CD4-positive, alpha-beta T cell (primary cell): ENCODE measurements at regions not wholly inside any gene's neighbourhood (a gene's known extent, or its start where the extent isn't known, plus 50 kb on each side); places are given as distances from the start of the nearest gene placed in this dataset.
"Not testable (repeated sequence)": the region's sequence is repeated elsewhere in the genome, so short reads cannot be mapped to it uniquely, and the experiment has no call there.

ENCODE experiments used
- ATAC-seq: fragments of 200-7000 bp; cut with Tn5 transposase; one replicate; pipeline ENCODE4 v1.10.0; 2022; ENCODE audit warnings: mild to moderate bottlenecking; ENCODE audit not compliant: poor library complexity
- CTCF ChIA-PET: fragments of 350-600 bp; sonication (Branson Sonifier 250); formaldehyde crosslinking; loops from one replicate; lab custom pipeline; 2021; ENCODE audit warnings: antibody characterized with exemption, inconsistent platforms; lab: Charles Lee
- POLR2A ChIA-PET: fragments of 350-600 bp; sonication (Branson Sonifier 250); formaldehyde crosslinking; loops from one replicate; lab custom pipeline; 2021; ENCODE audit warnings: antibody characterized with exemption, inconsistent platforms; lab: Charles Lee
- DNase-seq, 14 experiments: peaks; one replicate each; pipeline ENCODE4 v3.0.0-alpha.2; 2013 to 2020; ENCODE audit warnings: mixed read lengths in 2 of 14
- H3K27ac ChIP-seq, 2 donors: one replicate each; pipeline versions ENCODE4 v1.5.1 to v1.7.0; 2013; ENCODE audit warnings: low read length in 2 of 2, low read depth in 1 of 2, mild to moderate bottlenecking in 1 of 2
- H3K27me3 ChIP-seq, 2 experiments: 1 replicate in 1 of 2; 2 replicates in 1 of 2; pipeline versions ENCODE4 v1.6.1 to v1.7.0; 2013; ENCODE audit warnings: low read length in 2 of 2, control low read depth in 1 of 2, mild to moderate bottlenecking in 1 of 2, moderate library complexity in 1 of 2; ENCODE audit not compliant: insufficient read depth in 2 of 2, control insufficient read depth in 1 of 2
- H3K36me3 ChIP-seq: one replicate; pipeline ENCODE4 v1.6.1; 2013; ENCODE audit warnings: low read length, control low read depth; ENCODE audit not compliant: insufficient read depth
- H3K4me1 ChIP-seq: one replicate; pipeline ENCODE4 v1.6.1; 2013; ENCODE audit warnings: low read length, control low read depth; ENCODE audit not compliant: insufficient read depth
- H3K4me3 ChIP-seq: one replicate; pipeline ENCODE4 v1.5.1; 2013; ENCODE audit warnings: mild to moderate bottlenecking, low read length, moderate library complexity
- H3K9me3 ChIP-seq, 2 experiments: 1 replicate in 1 of 2; 2 replicates in 1 of 2; pipeline versions ENCODE4 v1.6.1 to v1.7.0; 2013; ENCODE audit warnings: low read length in 2 of 2, mild to moderate bottlenecking in 2 of 2, control low read depth in 1 of 2, moderate library complexity in 1 of 2; ENCODE audit not compliant: control insufficient read depth in 1 of 2, insufficient read depth in 1 of 2
- H3K27ac Mint-ChIP-seq: one replicate; pipeline ENCODE4 v1.8.0; 2020; ENCODE audit warnings: mixed read lengths
- H3K27me3 Mint-ChIP-seq: one replicate; pipeline ENCODE4 v1.8.0; 2021; ENCODE audit warnings: mixed read lengths
- H3K36me3 Mint-ChIP-seq: one replicate; pipeline ENCODE4 v1.8.0; 2021; ENCODE audit warnings: low read depth, mixed read lengths
- H3K4me1 Mint-ChIP-seq: one replicate; pipeline ENCODE4 v1.8.0; 2021; ENCODE audit warnings: low read depth, mixed read lengths
- H3K4me3 Mint-ChIP-seq: one replicate; pipeline ENCODE4 v1.8.0; 2020; ENCODE audit warnings: mild to moderate bottlenecking, mixed read lengths
- H3K9me3 Mint-ChIP-seq: one replicate; pipeline ENCODE4 v1.8.0; 2020; ENCODE audit warnings: mixed read lengths
- CTCF ChIP-seq: fragments of 200-600 bp; IDR thresholded peaks from one replicate; pipeline ENCODE4 v1.8.0; 2022; ENCODE audit warnings: antibody characterized with exemption, mild to moderate bottlenecking
- intact Hi-C, 2 experiments: fragments of 100-400 bp; cut with DNase I in 1 of 2; cut with micrococcal nuclease in 1 of 2; formaldehyde crosslinking; loops; one replicate each; pipeline versions ENCODE4 v1.15.1 to v1.9.0; 2023 to 2025; cut with DNase I, micrococcal nuclease

- CTCF ChIA-PET, result no interaction called here
- no peaks in the 10 kb centered on the region for H3K4me1 ChIP-seq
- H3K36me3 Mint-ChIP-seq, result no peaks in the 10 kb centered on the region
- peaks cover 0 to 6% of the 10 kb centered on the region in 2 experiments for H3K9me3 ChIP-seq
- H3K27ac Mint-ChIP-seq, result no peak overlapping the region
- peaks cover 5% of the 10 kb centered on the region for H3K27me3 Mint-ChIP-seq
- intact Hi-C loops, result no loop called here
- H3K27me3 ChIP-seq, result peaks cover 0 to 6% of the 10 kb centered on the region in 2 experiments
- TF ChIP-seq CTCF, result no peak
- no peak overlapping the region for H3K4me3 ChIP-seq
- ATAC-seq, result no peak
- H3K9me3 Mint-ChIP-seq, result no peaks in the 10 kb centered on the region
- no peak overlapping the region for H3K27ac ChIP-seq
- no peak for DNase-seq
- POLR2A ChIA-PET, result no interaction called here
- H3K4me3 Mint-ChIP-seq, result no peak overlapping the region
- H3K36me3 ChIP-seq, result no peaks in the 10 kb centered on the region
- H3K4me1 Mint-ChIP-seq, result no peaks in the 10 kb centered on the region
Observed at GRCh38 chr9:78406933-78407332, 110.0 kb downstream of the PSAT1 start.

GRCh38 chr9:78407636-78408312 lies 110.8 kb downstream of the PSAT1 start:
- H3K4me1 ChIP-seq, result no peaks in the 10 kb centered on the region
- H3K27me3 Mint-ChIP-seq, result peaks cover 5% of the 10 kb centered on the region
- no peak overlapping the region for H3K4me3 Mint-ChIP-seq
- POLR2A ChIA-PET, result no interaction called here
- no peak for DNase-seq
- H3K9me3 ChIP-seq, result peaks cover 0 to 6% of the 10 kb centered on the region in 2 experiments
- H3K4me1 Mint-ChIP-seq, result no peaks in the 10 kb centered on the region
- no peak overlapping the region for H3K27ac ChIP-seq
- no peak overlapping the region for H3K4me3 ChIP-seq
- CTCF ChIA-PET, result no interaction called here
- H3K36me3 ChIP-seq, result no peaks in the 10 kb centered on the region
- no peaks in the 10 kb centered on the region for H3K9me3 Mint-ChIP-seq
- no peak overlapping the region for H3K27ac Mint-ChIP-seq
- no peak for ATAC-seq
- intact Hi-C loops, result no loop called here
- H3K36me3 Mint-ChIP-seq, result no peaks in the 10 kb centered on the region
- peaks cover 0 to 6% of the 10 kb centered on the region in 2 experiments for H3K27me3 ChIP-seq
- TF ChIP-seq CTCF, result no peak

GRCh38 chr9:78408388-78408787 lies 111.5 kb downstream of the PSAT1 start:
- H3K4me1 ChIP-seq, result no peaks in the 10 kb centered on the region
- H3K9me3 Mint-ChIP-seq, result no peaks in the 10 kb centered on the region
- H3K36me3 ChIP-seq, result no peaks in the 10 kb centered on the region
- no peak for TF ChIP-seq CTCF
- no peaks in the 10 kb centered on the region for H3K4me1 Mint-ChIP-seq
- H3K27me3 ChIP-seq, result peaks cover 0 to 3% of the 10 kb centered on the region in 2 experiments
- peaks cover 0 to 6% of the 10 kb centered on the region in 2 experiments for H3K9me3 ChIP-seq
- H3K36me3 Mint-ChIP-seq, result no peaks in the 10 kb centered on the region
- H3K4me3 Mint-ChIP-seq, result no peak overlapping the region
- no peak overlapping the region for H3K27ac ChIP-seq
- no peak overlapping the region for H3K27ac Mint-ChIP-seq
- ChIA-PET POLR2A (no interaction called here), CTCF (no interaction called here)
- no peak overlapping the region for H3K4me3 ChIP-seq
- H3K27me3 Mint-ChIP-seq, result peaks cover 5% of the 10 kb centered on the region
- ATAC-seq (no peak), DNase-seq (no peak)
- intact Hi-C loops, result no loop called here

- POLR2A ChIA-PET, result interaction anchor here (0.6 kb wide), 1 partner anchor 1338 kb away, joined by 3 read pairs; no protein-coding TSS in a partner anchor
- H3K27me3 Mint-ChIP-seq, H3K27me3 ChIP-seq, H3K4me1 Mint-ChIP-seq, H3K27ac Mint-ChIP-seq, H3K36me3 Mint-ChIP-seq, H3K9me3 Mint-ChIP-seq, H3K4me1 ChIP-seq, H3K4me3 Mint-ChIP-seq, ATAC-seq, DNase-seq, CTCF ChIA-PET, intact Hi-C loops, H3K36me3 ChIP-seq, H3K27ac ChIP-seq, H3K4me3 ChIP-seq, H3K9me3 ChIP-seq: not testable (repeated sequence)
Observed at GRCh38 chr9:78409928-78410510, 113.1 kb downstream of the PSAT1 start.
